H9 (cell line): ENCODE measurements at regions not wholly inside any gene's neighbourhood (a gene's known extent, or its start where the extent isn't known, plus 50 kb on each side); places are given as distances from the start of the nearest gene placed in this dataset.

ENCODE experiments used
- DNase-seq: peaks from one replicate; pipeline ENCODE4 v3.0.0-alpha.2; 2017
- H2AFZ ChIP-seq: one replicate; pipeline ENCODE4 v1.6.1; 2013; ENCODE audit warnings: mild to moderate bottlenecking, low read length, control low read depth, moderate library complexity
- H2AK5ac ChIP-seq: 2 replicates; pipeline ENCODE4 v1.6.1; 2013; ENCODE audit warnings: low read length, control low read depth, mixed read lengths; ENCODE audit not compliant: insufficient read length
- H2BK120ac ChIP-seq: one replicate; pipeline ENCODE4 v1.6.1; 2013; ENCODE audit warnings: low read depth, mild to moderate bottlenecking, low read length, control low read depth, inconsistent platforms; ENCODE audit not compliant: poor library complexity, severe bottlenecking
- H2BK12ac ChIP-seq: 2 replicates; pipeline ENCODE4 v1.6.1; 2013; ENCODE audit warnings: low read length, control low read depth, mixed read lengths, low read depth; ENCODE audit not compliant: insufficient read length
- H2BK15ac ChIP-seq: 2 replicates; pipeline ENCODE4 v1.6.1; 2013; ENCODE audit warnings: low read depth, low read length, control low read depth
- H2BK20ac ChIP-seq: one replicate; pipeline ENCODE4 v1.6.1; 2013; ENCODE audit warnings: low read depth, mild to moderate bottlenecking, low read length, control low read depth, inconsistent platforms; ENCODE audit not compliant: poor library complexity, severe bottlenecking
- H2BK5ac ChIP-seq: 2 replicates; pipeline ENCODE4 v1.6.1; 2013; ENCODE audit warnings: low read length, control low read depth, mixed read lengths; ENCODE audit not compliant: insufficient read length
- H3K14ac ChIP-seq: 2 replicates; pipeline ENCODE4 v1.6.1; 2013; ENCODE audit warnings: low read length, control low read depth; ENCODE audit not compliant: insufficient read depth
- H3K18ac ChIP-seq: 2 replicates; pipeline ENCODE4 v1.6.1; 2013; ENCODE audit warnings: low read depth, mild to moderate bottlenecking, mixed read lengths, low read length, control low read depth; ENCODE audit not compliant: insufficient read length
- H3K23ac ChIP-seq: 2 replicates; pipeline ENCODE4 v1.6.1; 2013; ENCODE audit warnings: low read length, control low read depth, mixed read lengths, low read depth; ENCODE audit not compliant: insufficient read length
- H3K23me2 ChIP-seq: 2 replicates; pipeline ENCODE4 v1.6.1; 2013; ENCODE audit warnings: low read depth, mild to moderate bottlenecking, mixed read lengths, low read length, control low read depth; ENCODE audit not compliant: insufficient read length, poor library complexity, severe bottlenecking
- H3K27ac ChIP-seq: 2 replicates; pipeline ENCODE4 v1.5.1; 2013; ENCODE audit warnings: low read length, control low read depth, mixed read lengths, low read depth; ENCODE audit not compliant: insufficient read length
- H3K27me3 ChIP-seq: 2 replicates; pipeline ENCODE4 v1.6.1; 2013; ENCODE audit warnings: low read length, control low read depth, inconsistent platforms; ENCODE audit not compliant: insufficient read depth
- H3K4ac ChIP-seq: 2 replicates; pipeline ENCODE4 v1.6.1; 2013; ENCODE audit warnings: low read depth, mild to moderate bottlenecking, control low read depth, inconsistent platforms, low read length, moderate library complexity
- H3K4me1 ChIP-seq: 2 replicates; pipeline ENCODE4 v1.6.1; 2013; ENCODE audit warnings: low read length, control low read depth, inconsistent platforms; ENCODE audit not compliant: insufficient read depth
- H3K4me2 ChIP-seq: 2 replicates; pipeline ENCODE4 v1.6.1; 2013; ENCODE audit warnings: low read length, control low read depth, mixed read lengths; ENCODE audit not compliant: insufficient read length, insufficient read depth
- H3K56ac ChIP-seq: 2 replicates; pipeline ENCODE4 v1.6.1; 2013; ENCODE audit warnings: low read depth, mild to moderate bottlenecking, mixed read lengths, low read length, control low read depth; ENCODE audit not compliant: insufficient read length
- H3K79me1 ChIP-seq: 2 replicates; pipeline ENCODE4 v1.6.1; 2013; ENCODE audit warnings: low read depth, mild to moderate bottlenecking, moderate library complexity, low read length, control low read depth, inconsistent platforms; ENCODE audit not compliant: insufficient read depth, poor library complexity, severe bottlenecking
- H3K79me2 ChIP-seq: 2 replicates; pipeline ENCODE4 v1.6.1; 2013; ENCODE audit warnings: low read length, control low read depth, inconsistent platforms; ENCODE audit not compliant: insufficient read depth
- H3K9ac ChIP-seq: 2 replicates; pipeline ENCODE4 v1.6.1; 2013; ENCODE audit warnings: low read length, control low read depth, mixed read lengths; ENCODE audit not compliant: insufficient read length; ENCODE audit errors: extremely low read depth
- H3K9me3 ChIP-seq: one replicate; pipeline ENCODE4 v1.6.1; 2013; ENCODE audit warnings: low read depth, low read length, inconsistent platforms; ENCODE audit not compliant: control insufficient read depth
- H3T11ph ChIP-seq: one replicate; pipeline ENCODE4 v1.6.1; 2013; ENCODE audit warnings: mild to moderate bottlenecking, low read length, control low read depth, inconsistent platforms
- H4K20me1 ChIP-seq: one replicate; pipeline ENCODE4 v1.6.1; 2013; ENCODE audit not compliant: control insufficient read depth, insufficient read length, insufficient read depth
- H4K5ac ChIP-seq: 2 replicates; pipeline ENCODE4 v1.6.1; 2013; ENCODE audit warnings: low read depth, mild to moderate bottlenecking, mixed read lengths, low read length, control low read depth; ENCODE audit not compliant: insufficient read length
- H4K8ac ChIP-seq: replicated peaks from 2 replicates; pipeline ENCODE4 v1.6.1; 2013; ENCODE audit warnings: low read length, control low read depth, mixed read lengths, low read depth; ENCODE audit not compliant: insufficient read length
- H4K91ac ChIP-seq: 2 replicates; pipeline ENCODE4 v1.6.1; 2013; ENCODE audit warnings: low read depth, mild to moderate bottlenecking, moderate library complexity, mixed read lengths, low read length, control low read depth; ENCODE audit not compliant: insufficient read length
- H3K27ac Mint-ChIP-seq, 3 experiments: 2 replicates in 2 of 3; 3 replicates in 1 of 3; pipeline ENCODE4 v1.8.0; 2020 to 2021; ENCODE audit warnings: mixed read lengths in 3 of 3, mild to moderate bottlenecking in 1 of 3, moderate library complexity in 1 of 3
- H3K27me3 Mint-ChIP-seq: 2 replicates; pipeline ENCODE4 v1.8.0; 2021; ENCODE audit warnings: low read depth, mild to moderate bottlenecking, moderate library complexity, mixed read lengths
- H3K36me3 Mint-ChIP-seq, 3 experiments: 2 replicates in 2 of 3; 3 replicates in 1 of 3; pipeline ENCODE4 v1.8.0; 2020 to 2021; ENCODE audit warnings: low read depth in 3 of 3, mixed read lengths in 3 of 3; ENCODE audit not compliant: insufficient read depth in 1 of 3
- H3K4me1 Mint-ChIP-seq, 2 experiments: 2 replicates each; pipeline ENCODE4 v1.8.0; 2020; ENCODE audit warnings: mixed read lengths in 2 of 2
- H3K4me3 Mint-ChIP-seq, 2 experiments: 2 replicates in 1 of 2; 3 replicates in 1 of 2; pipeline ENCODE4 v1.8.0; 2020 to 2021; ENCODE audit warnings: mild to moderate bottlenecking in 2 of 2, mixed read lengths in 2 of 2, moderate library complexity in 1 of 2
- H3K9me3 Mint-ChIP-seq, 2 experiments: 2 replicates in 1 of 2; 3 replicates in 1 of 2; pipeline ENCODE4 v1.8.0; 2020; ENCODE audit warnings: mild to moderate bottlenecking in 2 of 2, mixed read lengths in 2 of 2, moderate library complexity in 1 of 2
- CTCF ChIP-seq: fragments of 200-600 bp; sonication (generic); conservative IDR thresholded peaks from 3 replicates; pipeline ENCODE4 v1.8.0; 2021; ENCODE audit warnings: antibody characterized with exemption, mild to moderate bottlenecking
- WGBS: extraction: QIAGEN DNeasy Blood & Tissue Kit; methylation state at CpG from one replicate; pipeline ENCODE4 v1.1.7; 2013; ENCODE audit warnings: missing lambda C conversion rate, low lambda C conversion rate, mixed read lengths; ENCODE audit not compliant: insufficient read length; ENCODE audit errors: extremely low coverage; 5-methylcytosine and 5-hydroxymethylcytosine counted together

- no peak overlapping the region for H3K56ac ChIP-seq
- Mint-ChIP-seq H3K27ac (no peak overlapping the region; a peak in 1 of 7 replicates), H3K4me1 (no peaks in the 10 kb centered on the region; a peak in 1 of 4 replicates), H3K9me3 (no peaks in the 10 kb centered on the region), H3K36me3 (no peaks in the 10 kb centered on the region), H3K27me3 (no peaks in the 10 kb centered on the region), H3K4me3 (no peak overlapping the region)
- no peaks in the 10 kb centered on the region for H4K20me1 ChIP-seq
- H4K8ac ChIP-seq: no peak overlapping the region
- H3K4me2 ChIP-seq: no peak overlapping the region
- H3K4me1 ChIP-seq: no peaks in the 10 kb centered on the region
- H2BK20ac ChIP-seq: no peak overlapping the region
- H2BK15ac ChIP-seq: no peak overlapping the region
- no peak overlapping the region for H3K14ac ChIP-seq
- H3K79me1 ChIP-seq: no peaks in the 10 kb centered on the region
- no peaks in the 10 kb centered on the region for H3K27me3 ChIP-seq
- no peak overlapping the region for H3K9ac ChIP-seq
- no peak overlapping the region for H2BK5ac ChIP-seq
- H3K79me2 ChIP-seq: no peaks in the 10 kb centered on the region
- H3K18ac ChIP-seq: no peak overlapping the region
- DNase-seq: no peak
- H3K9me3 ChIP-seq: no peaks in the 10 kb centered on the region
- H3K23ac ChIP-seq: no peak overlapping the region
- no peak overlapping the region for H2AK5ac ChIP-seq
- no CpG with 5 or more reads among the region's 1 CpG for WGBS
- H2BK120ac ChIP-seq: no peak overlapping the region
- no peak overlapping the region for H3K27ac ChIP-seq
- H3K23me2 ChIP-seq: no peaks in the 10 kb centered on the region
- no peak for TF ChIP-seq CTCF
- no peak overlapping the region for H3T11ph ChIP-seq
- no peak overlapping the region for H3K4ac ChIP-seq
- no peak overlapping the region for H4K91ac ChIP-seq
- no peak overlapping the region for H2BK12ac ChIP-seq
- no peak overlapping the region for H2AFZ ChIP-seq
- H4K5ac ChIP-seq: no peak overlapping the region
These were observed 121.5 kb upstream of the PJA2 start for GRCh38 chr5:109531262-109531661.
